ENCODE measurements at regions not wholly inside any gene's neighbourhood (a gene's known extent, or its start where the extent isn't known, plus 50 kb on each side); places are given as distances from the start of the nearest gene placed in this dataset.

DNA sequence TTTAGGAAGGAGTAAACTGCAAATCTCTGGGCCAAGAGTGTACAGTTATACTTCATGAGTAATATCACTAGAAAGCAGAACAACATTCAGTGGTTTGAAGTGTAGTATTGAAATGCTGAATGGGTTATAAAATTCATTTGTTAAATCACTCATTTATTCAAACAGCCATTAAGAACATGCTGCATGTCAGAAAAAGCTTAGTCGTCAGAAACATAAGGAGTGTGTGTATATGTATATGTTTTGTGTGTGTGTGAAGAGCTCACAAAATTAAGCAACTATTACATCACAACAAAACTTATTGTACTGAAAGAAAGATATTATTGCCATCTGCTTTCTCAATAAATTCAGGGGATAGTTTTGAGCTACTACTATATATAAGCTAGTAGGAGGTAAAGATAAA lies 165.4 kb upstream of the PCDH9 start:
- CTCF ChIA-PET (ENCODE audit: low intra/inter-chr PET ratio), result no interaction called here
- BruUV-seq (replicated peaks), result no TSS peak
- no peaks in the 10 kb centered on the region for H3K9me3 ChIP-seq (replicated peaks; ENCODE audit: control insufficient read depth, insufficient read depth, low read depth, low read length)
- no peaks in the 10 kb centered on the region for H3K36me3 ChIP-seq (ENCODE audit: control insufficient read depth, insufficient read depth, low read length)
- H2AFZ ChIP-seq (ENCODE audit: low read depth, low read length), result no peak overlapping the region
- no peak overlapping the region for H3K27ac ChIP-seq (ENCODE audit: extremely low read depth, low read depth, low read length)
- FAIRE-seq (no peak), ATAC-seq (no peak), DNase-seq (ENCODE audit: extremely low read depth in 1 of 4, low spot score in 3 of 4) (no peak)
- no peaks in the 10 kb centered on the region for H3K27me3 ChIP-seq (ENCODE audit: control insufficient read depth in 2 of 2, insufficient read depth in 2 of 2, low read length in 2 of 2)
- POLR2A ChIA-PET, result no interaction called here
- no peaks in the 10 kb centered on the region for H4K20me1 ChIP-seq (replicated peaks; ENCODE audit: control insufficient read depth, insufficient read depth, low read length)
- TF ChIP-seq SIRT6 (IDR thresholded peaks at IDR 0.05; ENCODE audit: low read depth, low read length) (no peak), NFATC3 (IDR thresholded peaks at IDR 0.05) (no peak), RBM39 (optimal IDR thresholded peaks at IDR 0.05; ENCODE audit: low read depth, low read length) (no peak), C11orf30 (IDR thresholded peaks at IDR 0.05; ENCODE audit: low read depth) (no peak), ZNF583 (CRISPR knock-in tag; IDR thresholded peaks at IDR 0.05) (no peak), YBX1 (IDR thresholded peaks at IDR 0.05) (no peak), ELF1 (tag; IDR thresholded peaks at IDR 0.05) (no peak), GTF2A2 (tag; IDR thresholded peaks at IDR 0.05) (no peak), DMBX1 (CRISPR knock-in tag; IDR thresholded peaks at IDR 0.05; ENCODE audit: borderline replicate concordance) (no peak), GABPB2 (CRISPR knock-in tag; conservative IDR thresholded peaks at IDR 0.05) (no peak)
- TF ChIP-seq, protein P1, sequence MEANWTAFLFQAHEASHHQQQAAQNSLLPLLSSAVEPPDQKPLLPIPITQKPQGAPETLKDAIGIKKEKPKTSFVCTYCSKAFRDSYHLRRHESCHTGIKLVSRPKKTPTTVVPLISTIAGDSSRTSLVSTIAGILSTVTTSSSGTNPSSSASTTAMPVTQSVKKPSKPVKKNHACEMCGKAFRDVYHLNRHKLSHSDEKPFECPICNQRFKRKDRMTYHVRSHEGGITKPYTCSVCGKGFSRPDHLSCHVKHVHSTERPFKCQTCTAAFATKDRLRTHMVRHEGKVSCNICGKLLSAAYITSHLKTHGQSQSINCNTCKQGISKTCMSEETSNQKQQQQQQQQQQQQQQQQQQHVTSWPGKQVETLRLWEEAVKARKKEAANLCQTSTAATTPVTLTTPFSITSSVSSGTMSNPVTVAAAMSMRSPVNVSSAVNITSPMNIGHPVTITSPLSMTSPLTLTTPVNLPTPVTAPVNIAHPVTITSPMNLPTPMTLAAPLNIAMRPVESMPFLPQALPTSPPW (CRISPR knock-in tag; IDR thresholded peaks at IDR 0.05), result no peak
- TF ChIP-seq, protein P2, sequence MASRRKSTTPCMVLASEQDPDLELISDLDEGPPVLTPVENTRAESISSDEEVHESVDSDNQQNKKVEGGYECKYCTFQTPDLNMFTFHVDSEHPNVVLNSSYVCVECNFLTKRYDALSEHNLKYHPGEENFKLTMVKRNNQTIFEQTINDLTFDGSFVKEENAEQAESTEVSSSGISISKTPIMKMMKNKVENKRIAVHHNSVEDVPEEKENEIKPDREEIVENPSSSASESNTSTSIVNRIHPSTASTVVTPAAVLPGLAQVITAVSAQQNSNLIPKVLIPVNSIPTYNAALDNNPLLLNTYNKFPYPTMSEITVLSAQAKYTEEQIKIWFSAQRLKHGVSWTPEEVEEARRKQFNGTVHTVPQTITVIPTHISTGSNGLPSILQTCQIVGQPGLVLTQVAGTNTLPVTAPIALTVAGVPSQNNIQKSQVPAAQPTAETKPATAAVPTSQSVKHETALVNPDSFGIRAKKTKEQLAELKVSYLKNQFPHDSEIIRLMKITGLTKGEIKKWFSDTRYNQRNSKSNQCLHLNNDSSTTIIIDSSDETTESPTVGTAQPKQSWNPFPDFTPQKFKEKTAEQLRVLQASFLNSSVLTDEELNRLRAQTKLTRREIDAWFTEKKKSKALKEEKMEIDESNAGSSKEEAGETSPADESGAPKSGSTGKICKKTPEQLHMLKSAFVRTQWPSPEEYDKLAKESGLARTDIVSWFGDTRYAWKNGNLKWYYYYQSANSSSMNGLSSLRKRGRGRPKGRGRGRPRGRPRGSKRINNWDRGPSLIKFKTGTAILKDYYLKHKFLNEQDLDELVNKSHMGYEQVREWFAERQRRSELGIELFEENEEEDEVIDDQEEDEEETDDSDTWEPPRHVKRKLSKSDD (conservative IDR thresholded peaks at IDR 0.05; ENCODE audit: low read length), result no peak
- intact Hi-C loops (cut with micrococcal nuclease) (no loop called here), in situ Hi-C loops (cut with MboI) (no loop called here)
- H3K79me2 ChIP-seq (ENCODE audit: control insufficient read depth, insufficient read depth, low read length), result no peaks in the 10 kb centered on the region
- H3K4me3 ChIP-seq, result no peak overlapping the region
- no peaks in the 10 kb centered on the region for H3K4me1 ChIP-seq (replicated peaks in 1 of 2; ENCODE audit: control insufficient read depth in 2 of 2, insufficient read depth in 2 of 2, low read length in 2 of 2)
- 7% methylated on average over 1 of the region's 1 CpG for WGBS (ENCODE audit: insufficient coverage, low coverage, missing lambda C conversion rate)
- H3K9ac ChIP-seq (ENCODE audit: insufficient read depth in 1 of 2, low read depth in 2 of 2, low read length in 2 of 2), result no peak overlapping the region
- H3K4me2 ChIP-seq (ENCODE audit: insufficient read depth, low read length), result no peak overlapping the region
- H3K9me1 ChIP-seq (ENCODE audit: control insufficient read depth, insufficient read depth, low read length), result no peaks in the 10 kb centered on the region

Data from K562 (cell line).